A549 (cell line): ENCODE measurements at regions not wholly inside any gene's neighbourhood (a gene's known extent, or its start where the extent isn't known, plus 50 kb on each side); places are given as distances from the start of the nearest gene placed in this dataset.

Source experiments
- ATAC-seq, 2 experiments: fragments of 200-7000 bp in 1 of 2; fragments of >200 bp in 1 of 2; cut with Nextera tagmentation in 1 of 2; cut with Tn5 transposase in 1 of 2; 3 replicates each; pipeline versions ENCODE4 v1.8.0 to v1.9.1; 2018 to 2020; ENCODE audit warnings: mild to moderate bottlenecking in 1 of 2, moderate library complexity in 1 of 2
- CTCF ChIA-PET: fragments of 300-600 bp; sonication (Branson Sonifier 250); formaldehyde crosslinking; extraction: SDS; loops from one replicate; lab custom pipeline; 2021; ENCODE audit warnings: antibody characterized with exemption, inconsistent platforms; lab: Yijun Ruan, JAX
- POLR2A ChIA-PET: fragments of 350-600 bp; formaldehyde crosslinking; extraction: SDS; loops from one replicate; lab custom pipeline; 2021; ENCODE audit warnings: antibody characterized with exemption, inconsistent platforms; lab: Yijun Ruan, JAX
- DNase-seq, 2 experiments: peaks; one replicate each; pipeline versions ENCODE4 v3.0.0 to v3.0.0-alpha.2; 2011 to 2016; ENCODE audit warnings: low read depth in 1 of 2, low spot score in 1 of 2
- FAIRE-seq: peaks from 2 replicates; lab custom pipeline; 2011; peaks lifted over from hg19 to GRCh38; lab: Jason Lieb, UNC
- H3K27ac ChIP-seq, 2 experiments: fragments of >200 bp; sonication (Bioruptor Twin); formaldehyde crosslinking; 3 replicates each; pipeline ENCODE4 v1.5.1; 2016 to 2017
- H3K4me1 ChIP-seq: fragments of >200 bp; sonication (Bioruptor Twin); formaldehyde crosslinking; 3 replicates; pipeline ENCODE4 v1.6.1; 2016
- H3K4me2 ChIP-seq: fragments of >200 bp; sonication (Bioruptor Twin); formaldehyde crosslinking; 3 replicates; pipeline ENCODE4 v1.6.1; 2016
- H3K4me3 ChIP-seq: fragments of >200 bp; sonication (Bioruptor Twin); formaldehyde crosslinking; 3 replicates; pipeline ENCODE4 v1.5.1; 2016
- H3K9me3 ChIP-seq: fragments of >200 bp; sonication (Bioruptor Twin); formaldehyde crosslinking; 3 replicates; pipeline ENCODE4 v1.6.1; 2016
- CBX8 ChIP-seq: fragments of 200-600 bp; sonication (generic); IDR thresholded peaks from 2 replicates; pipeline ENCODE4 v1.6.1; 2016
- EHF ChIP-seq: fragments of 250-450 bp; sonication (Bioruptor Pico); IDR thresholded peaks from 2 replicates; pipeline ENCODE4 v1.5.0; 2020; ENCODE audit warnings: mild to moderate bottlenecking
- EHMT2 ChIP-seq: fragments of 200-600 bp; sonication (generic); IDR thresholded peaks from 2 replicates; pipeline ENCODE4 v1.6.1; 2016; ENCODE audit warnings: antibody characterized with exemption, low read depth, mild to moderate bottlenecking, moderate library complexity
- EP300 ChIP-seq, 2 experiments: fragments of >200 bp; sonication (Bioruptor Twin); formaldehyde crosslinking; IDR thresholded peaks; 2 replicates in 1 of 2; 3 replicates in 1 of 2; pipeline ENCODE4 v1.6.1; 2016 to 2017
- ESRRA ChIP-seq: fragments of 150-350 bp; IDR thresholded peaks from 2 replicates; pipeline ENCODE4 v1.6.1; 2014; ENCODE audit warnings: mild to moderate bottlenecking, low read length, borderline replicate concordance
- FOSB ChIP-seq: fragments of 250-450 bp; sonication (Bioruptor Pico); IDR thresholded peaks from 2 replicates; pipeline ENCODE4 v1.5.0; 2020; ENCODE audit warnings: mild to moderate bottlenecking, moderate library complexity
- GATA3 ChIP-seq: IDR thresholded peaks from 2 replicates; pipeline ENCODE4 v1.6.1; 2012; ENCODE audit warnings: borderline replicate concordance
- HDAC2 ChIP-seq: fragments of 200-600 bp; sonication (generic); IDR thresholded peaks from 2 replicates; pipeline ENCODE4 v1.6.1; 2016
- JUNB ChIP-seq: fragments of >200 bp; sonication (Bioruptor Twin); formaldehyde crosslinking; IDR thresholded peaks from 2 replicates; pipeline ENCODE4 v1.6.1; 2016
- KDM1A ChIP-seq: fragments of 200-600 bp; sonication (generic); IDR thresholded peaks from 2 replicates; pipeline ENCODE4 v1.6.1; 2016; ENCODE audit warnings: low read depth, mild to moderate bottlenecking
- MYC ChIP-seq: IDR thresholded peaks from 2 replicates; pipeline ENCODE4 v1.6.1; 2012; ENCODE audit warnings: mild to moderate bottlenecking, inconsistent platforms, low read length, improper control_type of control experiment, borderline replicate concordance
- NFE2L2 ChIP-seq: fragments of 150-350 bp; conservative IDR thresholded peaks from 2 replicates; pipeline ENCODE4 v1.6.1; 2014; ENCODE audit warnings: low read length
- NPAS2 ChIP-seq: fragments of 250-450 bp; sonication (Bioruptor Pico); IDR thresholded peaks from 2 replicates; pipeline ENCODE4 v1.8.0; 2022; ENCODE audit warnings: mild to moderate bottlenecking, moderate library complexity, borderline replicate concordance
- RFX5 ChIP-seq: fragments of 450-650 bp; IDR thresholded peaks from 2 replicates; pipeline ENCODE4 v1.7.1; 2014; ENCODE audit warnings: antibody characterized with exemption, mild to moderate bottlenecking, moderate library complexity
- ZC3H11A ChIP-seq: fragments of 450-650 bp; IDR thresholded peaks from 2 replicates; pipeline ENCODE4 v1.6.1; 2014; ENCODE audit warnings: antibody characterized with exemption, mild to moderate bottlenecking
- ZFP36 ChIP-seq: fragments of 450-650 bp; IDR thresholded peaks from 2 replicates; pipeline ENCODE4 v1.6.1; 2014; ENCODE audit warnings: borderline replicate concordance; ENCODE audit not compliant: partially characterized antibody
- WGBS: methylation state at CpG from one replicate; pipeline ENCODE4 v1.1.6; 2017; ENCODE audit errors: missing lambda C conversion rate; 5-methylcytosine and 5-hydroxymethylcytosine counted together
- TF ChIP-seq, protein P1 (sequence below): fragments of 250-450 bp; sonication (Bioruptor Pico); IDR thresholded peaks from 2 replicates; pipeline ENCODE4 v1.5.0; 2020; ENCODE audit warnings: low read depth, mild to moderate bottlenecking, moderate library complexity
- TF ChIP-seq, protein P2 (sequence below): fragments of >200 bp; sonication (Bioruptor Twin); formaldehyde crosslinking; IDR thresholded peaks from 3 replicates; pipeline ENCODE4 v1.5.1; 2016
- TF ChIP-seq, protein P3 (sequence below): IDR thresholded peaks from 2 replicates; pipeline ENCODE4 v1.6.1; 2012; ENCODE audit warnings: low read depth, borderline replicate concordance
- TF ChIP-seq, protein P4 (sequence below): fragments of >200 bp; sonication (Bioruptor Twin); formaldehyde crosslinking; IDR thresholded peaks from 2 replicates; pipeline ENCODE4 v1.6.1; 2016

DNA sequence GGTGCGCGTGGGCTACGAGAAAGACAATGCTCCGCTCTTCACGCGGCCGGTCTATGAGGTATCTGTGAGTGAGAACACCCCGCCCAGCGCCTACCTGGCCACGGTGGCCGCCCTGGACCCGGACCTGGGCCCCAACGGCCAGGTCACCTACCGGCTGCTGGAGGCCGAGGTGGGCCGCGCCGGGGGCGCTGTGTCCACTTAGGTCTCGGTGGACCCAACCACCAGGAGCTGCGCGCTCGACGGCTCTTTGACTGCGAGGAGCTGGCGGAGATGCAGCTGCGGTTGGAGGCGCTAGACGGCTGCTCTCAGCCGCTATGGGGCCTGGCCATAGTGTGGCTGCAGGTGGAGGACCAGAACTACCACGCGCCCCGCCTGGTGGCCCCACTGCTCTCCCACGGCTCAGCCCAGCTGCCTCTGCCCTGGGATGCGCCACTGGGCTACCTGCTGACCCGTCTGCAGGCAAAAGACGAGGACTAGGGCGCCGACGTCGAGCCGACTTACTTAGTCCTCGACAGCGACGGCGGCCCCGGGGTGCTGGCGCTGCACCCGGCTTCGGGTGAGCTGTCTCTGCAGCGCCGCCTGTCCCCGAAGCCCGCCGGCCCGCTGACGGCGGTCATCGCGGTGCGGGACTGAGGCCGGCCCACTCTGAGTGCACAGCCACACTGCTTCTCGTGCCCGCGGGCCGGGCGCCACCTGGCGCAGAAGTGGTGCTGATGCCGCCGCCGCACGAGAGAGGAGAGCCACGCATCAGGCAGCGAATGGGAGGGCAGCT, 173.0 kb downstream of the OLFM4 start:
- Histone ChIP-seq H3K9me3 (no peaks in the 10 kb centered on the region), H3K4me1 (no peaks in the 10 kb centered on the region), H3K4me2 (no peak overlapping the region), H3K27ac (no peak overlapping the region), H3K4me3 (no peak overlapping the region)
- ATAC-seq (0 out of 6 replicates have a peak, but pooled peaks of 1 of the 2 experiments have one; percentile 22), DNase-seq (no peak), FAIRE-seq (no peak)
- no peak for TF ChIP-seq EHF
- no peak for TF ChIP-seq EP300 (IDR thresholded peaks at IDR 0.05)
- no peak for TF ChIP-seq NPAS2 (CRISPR knock-in tag)
- TF ChIP-seq, protein P1, sequence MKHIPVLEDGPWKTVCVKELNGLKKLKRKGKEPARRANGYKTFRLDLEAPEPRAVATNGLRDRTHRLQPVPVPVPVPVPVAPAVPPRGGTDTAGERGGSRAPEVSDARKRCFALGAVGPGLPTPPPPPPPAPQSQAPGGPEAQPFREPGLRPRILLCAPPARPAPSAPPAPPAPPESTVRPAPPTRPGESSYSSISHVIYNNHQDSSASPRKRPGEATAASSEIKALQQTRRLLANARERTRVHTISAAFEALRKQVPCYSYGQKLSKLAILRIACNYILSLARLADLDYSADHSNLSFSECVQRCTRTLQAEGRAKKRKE (CRISPR knock-in tag), result no peak
- no peak for TF ChIP-seq MYC
- no peak for TF ChIP-seq GATA3
- TF ChIP-seq, protein P2, sequence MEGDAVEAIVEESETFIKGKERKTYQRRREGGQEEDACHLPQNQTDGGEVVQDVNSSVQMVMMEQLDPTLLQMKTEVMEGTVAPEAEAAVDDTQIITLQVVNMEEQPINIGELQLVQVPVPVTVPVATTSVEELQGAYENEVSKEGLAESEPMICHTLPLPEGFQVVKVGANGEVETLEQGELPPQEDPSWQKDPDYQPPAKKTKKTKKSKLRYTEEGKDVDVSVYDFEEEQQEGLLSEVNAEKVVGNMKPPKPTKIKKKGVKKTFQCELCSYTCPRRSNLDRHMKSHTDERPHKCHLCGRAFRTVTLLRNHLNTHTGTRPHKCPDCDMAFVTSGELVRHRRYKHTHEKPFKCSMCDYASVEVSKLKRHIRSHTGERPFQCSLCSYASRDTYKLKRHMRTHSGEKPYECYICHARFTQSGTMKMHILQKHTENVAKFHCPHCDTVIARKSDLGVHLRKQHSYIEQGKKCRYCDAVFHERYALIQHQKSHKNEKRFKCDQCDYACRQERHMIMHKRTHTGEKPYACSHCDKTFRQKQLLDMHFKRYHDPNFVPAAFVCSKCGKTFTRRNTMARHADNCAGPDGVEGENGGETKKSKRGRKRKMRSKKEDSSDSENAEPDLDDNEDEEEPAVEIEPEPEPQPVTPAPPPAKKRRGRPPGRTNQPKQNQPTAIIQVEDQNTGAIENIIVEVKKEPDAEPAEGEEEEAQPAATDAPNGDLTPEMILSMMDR, result no peak
- no peak for TF ChIP-seq NFE2L2
- no peak for TF ChIP-seq ESRRA
- no peak for TF ChIP-seq EHMT2
- TF ChIP-seq, protein P3, sequence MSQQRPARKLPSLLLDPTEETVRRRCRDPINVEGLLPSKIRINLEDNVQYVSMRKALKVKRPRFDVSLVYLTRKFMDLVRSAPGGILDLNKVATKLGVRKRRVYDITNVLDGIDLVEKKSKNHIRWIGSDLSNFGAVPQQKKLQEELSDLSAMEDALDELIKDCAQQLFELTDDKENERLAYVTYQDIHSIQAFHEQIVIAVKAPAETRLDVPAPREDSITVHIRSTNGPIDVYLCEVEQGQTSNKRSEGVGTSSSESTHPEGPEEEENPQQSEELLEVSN, result no peak
- POLR2A ChIA-PET, result no interaction called here
- 0% methylated on average over 1 of the region's 74 CpGs for WGBS
- CTCF ChIA-PET, result no interaction called here

DNA sequence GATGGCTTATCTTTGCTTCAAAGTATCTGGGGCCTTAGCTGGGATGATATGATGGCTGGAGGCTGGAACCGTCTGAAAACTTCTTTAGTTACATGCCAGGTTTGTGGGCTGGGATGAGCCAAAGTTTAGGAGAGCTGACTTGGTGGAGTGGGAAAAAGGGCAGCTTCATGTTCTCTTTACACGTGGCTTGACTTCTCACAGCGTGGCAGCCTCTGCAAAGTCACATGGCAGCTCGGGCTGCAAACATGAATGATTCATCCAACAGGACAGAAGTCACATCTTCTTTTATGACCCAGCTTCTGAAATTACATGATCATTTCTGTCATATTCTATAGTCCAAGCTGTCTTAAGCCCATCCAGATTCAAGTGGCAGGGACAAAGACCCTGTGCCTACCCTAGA, 176.0 kb downstream of the OLFM4 start:
- Histone ChIP-seq H3K4me1 (no peaks in the 10 kb centered on the region), H3K27ac (no peak overlapping the region), H3K9me3 (no peaks in the 10 kb centered on the region), H3K4me3 (no peak overlapping the region), H3K4me2 (no peak overlapping the region)
- 0% methylated on average over 4 of the region's 4 CpGs for WGBS
- TF ChIP-seq, protein P2, result no peak
- TF ChIP-seq ZFP36 (no peak), JUNB (no peak), FOSB (no peak), RFX5 (no peak), KDM1A (no peak), ZC3H11A (no peak), CBX8 (no peak), HDAC2 (no peak)
- TF ChIP-seq, protein P4, sequence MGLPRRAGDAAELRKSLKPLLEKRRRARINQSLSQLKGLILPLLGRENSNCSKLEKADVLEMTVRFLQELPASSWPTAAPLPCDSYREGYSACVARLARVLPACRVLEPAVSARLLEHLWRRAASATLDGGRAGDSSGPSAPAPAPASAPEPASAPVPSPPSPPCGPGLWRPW, result no peak
- ChIA-PET CTCF (no interaction called here), POLR2A (no interaction called here)
- no peak for DNase-seq
- FAIRE-seq, result no peak
- no peak for ATAC-seq
